Panc1 (cell line): ENCODE measurements at regions not wholly inside any gene's neighbourhood (a gene's known extent, or its start where the extent isn't known, plus 50 kb on each side); places are given as distances from the start of the nearest gene placed in this dataset.

Experiments
- POLR2AphosphoS5 ChIP-seq: IDR thresholded peaks from 2 replicates; pipeline ENCODE4 v1.6.1; 2012; ENCODE audit warnings: mild to moderate bottlenecking, low read depth, low read length, moderate library complexity
- TCF7L2 ChIP-seq: IDR thresholded peaks from 2 replicates; pipeline ENCODE4 v1.6.1; 2011; ENCODE audit warnings: mild to moderate bottlenecking, low read depth, low read length, inconsistent platforms
- TF ChIP-seq, protein P1 (sequence below): fragments of 450-650 bp; IDR thresholded peaks from 2 replicates; pipeline ENCODE4 v1.5.1; 2017; ENCODE audit warnings: mild to moderate bottlenecking

DNA sequence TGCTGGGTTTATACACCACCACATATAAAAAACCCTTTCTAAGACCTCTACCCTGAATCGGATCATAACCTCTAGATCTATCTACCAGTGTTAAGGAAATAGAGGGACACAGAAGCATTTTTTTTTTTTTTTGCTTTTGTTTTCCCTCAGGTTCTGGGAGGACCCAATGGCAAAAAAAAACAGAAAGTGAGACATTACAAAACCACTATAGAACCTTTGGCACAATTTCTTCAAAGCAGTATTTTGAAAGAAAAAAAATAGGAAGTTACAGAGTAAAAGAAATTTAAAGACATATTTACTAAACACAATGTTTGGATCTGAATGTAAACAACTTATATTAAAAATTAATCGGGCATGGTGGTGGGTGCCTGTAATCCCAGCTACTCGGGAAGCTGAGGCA lies 1258.7 kb upstream of the GJE1 start:
- TF ChIP-seq, protein P1, sequence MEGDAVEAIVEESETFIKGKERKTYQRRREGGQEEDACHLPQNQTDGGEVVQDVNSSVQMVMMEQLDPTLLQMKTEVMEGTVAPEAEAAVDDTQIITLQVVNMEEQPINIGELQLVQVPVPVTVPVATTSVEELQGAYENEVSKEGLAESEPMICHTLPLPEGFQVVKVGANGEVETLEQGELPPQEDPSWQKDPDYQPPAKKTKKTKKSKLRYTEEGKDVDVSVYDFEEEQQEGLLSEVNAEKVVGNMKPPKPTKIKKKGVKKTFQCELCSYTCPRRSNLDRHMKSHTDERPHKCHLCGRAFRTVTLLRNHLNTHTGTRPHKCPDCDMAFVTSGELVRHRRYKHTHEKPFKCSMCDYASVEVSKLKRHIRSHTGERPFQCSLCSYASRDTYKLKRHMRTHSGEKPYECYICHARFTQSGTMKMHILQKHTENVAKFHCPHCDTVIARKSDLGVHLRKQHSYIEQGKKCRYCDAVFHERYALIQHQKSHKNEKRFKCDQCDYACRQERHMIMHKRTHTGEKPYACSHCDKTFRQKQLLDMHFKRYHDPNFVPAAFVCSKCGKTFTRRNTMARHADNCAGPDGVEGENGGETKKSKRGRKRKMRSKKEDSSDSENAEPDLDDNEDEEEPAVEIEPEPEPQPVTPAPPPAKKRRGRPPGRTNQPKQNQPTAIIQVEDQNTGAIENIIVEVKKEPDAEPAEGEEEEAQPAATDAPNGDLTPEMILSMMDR = no peak
- TF ChIP-seq POLR2AphosphoS5 (no peak), TCF7L2 (no peak)
